ENCODE measurements at regions not wholly inside any gene's neighbourhood (a gene's known extent, or its start where the extent isn't known, plus 50 kb on each side); places are given as distances from the start of the nearest gene placed in this dataset.

GRCh38 chr12:32030151-32030550 is 70.9 kb downstream of the RESF1 start:
- no peak overlapping the region for H3K4me3 ChIP-seq (ENCODE audit: low read depth, low read length)
- H3K9me3 ChIP-seq, result no peaks in the 10 kb centered on the region
- ChIA-PET CTCF (no interaction called here), POLR2A (no interaction called here)
- H3K4me3 Mint-ChIP-seq (ENCODE audit: unreplicated experiment), result no peak overlapping the region
- peaks cover 11% of the 10 kb centered on the region for H3K9me3 Mint-ChIP-seq (ENCODE audit: unreplicated experiment)
- H3K27me3 Mint-ChIP-seq (ENCODE audit: insufficient read depth, unreplicated experiment), result no peaks in the 10 kb centered on the region
- no peak for DNase-seq
- no TSS peak for BruUV-seq (replicated peaks)
- H3K4me1 ChIP-seq, result peaks cover 17% of the 10 kb centered on the region
- H3K27ac Mint-ChIP-seq (ENCODE audit: unreplicated experiment), result no peak overlapping the region
- intact Hi-C loops (cut with micrococcal nuclease; ENCODE audit: unreplicated experiment), result no loop called here
- H3K27me3 ChIP-seq (replicated peaks; ENCODE audit: control insufficient read depth, insufficient read depth, low read length), result no peaks in the 10 kb centered on the region
- TF ChIP-seq CTCF (IDR thresholded peaks at IDR 0.05; ENCODE audit: insufficient read depth in 1 of 2, low read depth in 1 of 2, low read length in 1 of 2, severe bottlenecking in 1 of 2, unreplicated experiment in 1 of 2), result no peak
- H3K36me3 Mint-ChIP-seq (ENCODE audit: insufficient read depth, unreplicated experiment), result no peaks in the 10 kb centered on the region
- no peaks in the 10 kb centered on the region for H3K36me3 ChIP-seq (ENCODE audit: control insufficient read depth, insufficient read depth, low read length)
- H3K4me1 Mint-ChIP-seq (ENCODE audit: low read depth, unreplicated experiment), result peaks cover 27% of the 10 kb centered on the region

- Mint-ChIP-seq H3K4me3 (ENCODE audit: unreplicated experiment) (no peak overlapping the region), H3K27ac (ENCODE audit: unreplicated experiment) (no peak overlapping the region), H3K9me3 (ENCODE audit: unreplicated experiment) (peaks cover 11% of the 10 kb centered on the region), H3K4me1 (ENCODE audit: low read depth, unreplicated experiment) (peaks cover 26% of the 10 kb centered on the region), H3K27me3 (ENCODE audit: insufficient read depth, unreplicated experiment) (no peaks in the 10 kb centered on the region), H3K36me3 (ENCODE audit: insufficient read depth, unreplicated experiment) (no peaks in the 10 kb centered on the region)
- no TSS peak for BruUV-seq (replicated peaks)
- intact Hi-C loops (cut with micrococcal nuclease; ENCODE audit: unreplicated experiment), result no loop called here
- Histone ChIP-seq H3K9me3 (no peaks in the 10 kb centered on the region), H3K4me3 (ENCODE audit: low read depth, low read length) (no peak overlapping the region), H3K36me3 (ENCODE audit: control insufficient read depth, insufficient read depth, low read length) (no peaks in the 10 kb centered on the region), H3K4me1 (peaks cover 17% of the 10 kb centered on the region), H3K27me3 (replicated peaks; ENCODE audit: control insufficient read depth, insufficient read depth, low read length) (no peaks in the 10 kb centered on the region)
- ChIA-PET POLR2A (no interaction called here), CTCF (no interaction called here)
- no peak for DNase-seq
- no peak for TF ChIP-seq CTCF (IDR thresholded peaks at IDR 0.05; ENCODE audit: insufficient read depth in 1 of 2, low read depth in 1 of 2, low read length in 1 of 2, severe bottlenecking in 1 of 2, unreplicated experiment in 1 of 2)
Observed at GRCh38 chr12:32030676-32031075, 71.5 kb downstream of the RESF1 start.

- Mint-ChIP-seq H3K9me3 (ENCODE audit: unreplicated experiment) (peaks cover 11% of the 10 kb centered on the region), H3K4me1 (ENCODE audit: low read depth, unreplicated experiment) (peaks cover 26% of the 10 kb centered on the region), H3K4me3 (ENCODE audit: unreplicated experiment) (no peak overlapping the region), H3K36me3 (ENCODE audit: insufficient read depth, unreplicated experiment) (no peaks in the 10 kb centered on the region), H3K27ac (ENCODE audit: unreplicated experiment) (no peak overlapping the region), H3K27me3 (ENCODE audit: insufficient read depth, unreplicated experiment) (no peaks in the 10 kb centered on the region)
- no peak for DNase-seq
- no TSS peak for BruUV-seq (replicated peaks)
- TF ChIP-seq CTCF (IDR thresholded peaks at IDR 0.05; ENCODE audit: insufficient read depth in 1 of 2, low read depth in 1 of 2, low read length in 1 of 2, severe bottlenecking in 1 of 2, unreplicated experiment in 1 of 2), result no peak
- Histone ChIP-seq H3K27me3 (replicated peaks; ENCODE audit: control insufficient read depth, insufficient read depth, low read length) (no peaks in the 10 kb centered on the region), H3K36me3 (ENCODE audit: control insufficient read depth, insufficient read depth, low read length) (no peaks in the 10 kb centered on the region), H3K4me1 (peaks cover 17% of the 10 kb centered on the region), H3K4me3 (ENCODE audit: low read depth, low read length) (no peak overlapping the region), H3K9me3 (no peaks in the 10 kb centered on the region)
- intact Hi-C loops (cut with micrococcal nuclease; ENCODE audit: unreplicated experiment), result no loop called here
- ChIA-PET POLR2A (no interaction called here), CTCF (no interaction called here)
Observed at GRCh38 chr12:32031109-32031508, 71.9 kb downstream of the RESF1 start.

Measured in Caco-2 (cell line).